A549 (cell line): ENCODE measurements at regions not wholly inside any gene's neighbourhood (a gene's known extent, or its start where the extent isn't known, plus 50 kb on each side); places are given as distances from the start of the nearest gene placed in this dataset.

Experiments used
- ATAC-seq, 2 experiments: fragments of 200-7000 bp in 1 of 2; fragments of >200 bp in 1 of 2; cut with Nextera tagmentation in 1 of 2; cut with Tn5 transposase in 1 of 2; 3 replicates each; pipeline versions ENCODE4 v1.8.0 to v1.9.1; 2018 to 2020; ENCODE audit warnings: mild to moderate bottlenecking in 1 of 2, moderate library complexity in 1 of 2
- CTCF ChIA-PET: fragments of 300-600 bp; sonication (Branson Sonifier 250); formaldehyde crosslinking; extraction: SDS; loops from one replicate; lab custom pipeline; 2021; ENCODE audit warnings: antibody characterized with exemption, inconsistent platforms; lab: Yijun Ruan, JAX
- POLR2A ChIA-PET: fragments of 350-600 bp; formaldehyde crosslinking; extraction: SDS; loops from one replicate; lab custom pipeline; 2021; ENCODE audit warnings: antibody characterized with exemption, inconsistent platforms; lab: Yijun Ruan, JAX
- DNase-seq, 2 experiments: peaks; one replicate each; pipeline versions ENCODE4 v3.0.0 to v3.0.0-alpha.2; 2011 to 2016; ENCODE audit warnings: low read depth in 1 of 2, low spot score in 1 of 2
- FAIRE-seq: peaks from 2 replicates; lab custom pipeline; 2011; peaks lifted over from hg19 to GRCh38; lab: Jason Lieb, UNC
- H3K27ac ChIP-seq, 2 experiments: fragments of >200 bp; sonication (Bioruptor Twin); formaldehyde crosslinking; 3 replicates each; pipeline ENCODE4 v1.5.1; 2016 to 2017
- H3K4me1 ChIP-seq: fragments of >200 bp; sonication (Bioruptor Twin); formaldehyde crosslinking; 3 replicates; pipeline ENCODE4 v1.6.1; 2016
- H3K4me2 ChIP-seq: fragments of >200 bp; sonication (Bioruptor Twin); formaldehyde crosslinking; 3 replicates; pipeline ENCODE4 v1.6.1; 2016
- H3K4me3 ChIP-seq: fragments of >200 bp; sonication (Bioruptor Twin); formaldehyde crosslinking; 3 replicates; pipeline ENCODE4 v1.5.1; 2016
- H3K9me3 ChIP-seq: fragments of >200 bp; sonication (Bioruptor Twin); formaldehyde crosslinking; 3 replicates; pipeline ENCODE4 v1.6.1; 2016
- CBX2 ChIP-seq: fragments of 200-600 bp; sonication (generic); IDR thresholded peaks from 2 replicates; pipeline ENCODE4 v1.6.1; 2016; ENCODE audit warnings: low read depth, mild to moderate bottlenecking, borderline replicate concordance
- CBX8 ChIP-seq: fragments of 200-600 bp; sonication (generic); IDR thresholded peaks from 2 replicates; pipeline ENCODE4 v1.6.1; 2016
- CEBPB ChIP-seq, 2 experiments: fragments of >200 bp in 1 of 2; sonication (Bioruptor Twin) in 1 of 2; formaldehyde crosslinking in 1 of 2; IDR thresholded peaks; 2 replicates each; pipeline ENCODE4 v1.6.1; 2012 to 2016
- CHD2 ChIP-seq: fragments of 150-350 bp; IDR thresholded peaks from 2 replicates; pipeline ENCODE4 v1.6.1; 2014; ENCODE audit warnings: low read length; ENCODE audit not compliant: partially characterized antibody
- EHF ChIP-seq: fragments of 250-450 bp; sonication (Bioruptor Pico); IDR thresholded peaks from 2 replicates; pipeline ENCODE4 v1.5.0; 2020; ENCODE audit warnings: mild to moderate bottlenecking
- EP300 ChIP-seq, 2 experiments: fragments of >200 bp; sonication (Bioruptor Twin); formaldehyde crosslinking; IDR thresholded peaks; 2 replicates in 1 of 2; 3 replicates in 1 of 2; pipeline ENCODE4 v1.6.1; 2016 to 2017
- ESRRA ChIP-seq: fragments of 150-350 bp; IDR thresholded peaks from 2 replicates; pipeline ENCODE4 v1.6.1; 2014; ENCODE audit warnings: mild to moderate bottlenecking, low read length, borderline replicate concordance
- FOSB ChIP-seq: fragments of 250-450 bp; sonication (Bioruptor Pico); IDR thresholded peaks from 2 replicates; pipeline ENCODE4 v1.5.0; 2020; ENCODE audit warnings: mild to moderate bottlenecking, moderate library complexity
- FOSL2 ChIP-seq, 2 experiments: fragments of 450-650 bp in 1 of 2; fragments of >200 bp in 1 of 2; sonication (Bioruptor Twin) in 1 of 2; formaldehyde crosslinking; IDR thresholded peaks; 2 replicates each; pipeline versions ENCODE4 v1.5.0 to v1.6.1; 2016 to 2020; ENCODE audit warnings: mild to moderate bottlenecking in 1 of 2, moderate library complexity in 1 of 2
- HOXB13 ChIP-seq: fragments of 250-450 bp; sonication (Bioruptor Pico); IDR thresholded peaks from 2 replicates; pipeline ENCODE4 v1.5.0; 2020; ENCODE audit warnings: low read depth, mild to moderate bottlenecking, moderate library complexity
- HOXB5 ChIP-seq: fragments of 250-450 bp; sonication (Bioruptor Pico); IDR thresholded peaks from 2 replicates; pipeline ENCODE4 v1.5.0; 2020; ENCODE audit warnings: mild to moderate bottlenecking, moderate library complexity
- JUNB ChIP-seq: fragments of >200 bp; sonication (Bioruptor Twin); formaldehyde crosslinking; IDR thresholded peaks from 2 replicates; pipeline ENCODE4 v1.6.1; 2016
- KDM1A ChIP-seq: fragments of 200-600 bp; sonication (generic); IDR thresholded peaks from 2 replicates; pipeline ENCODE4 v1.6.1; 2016; ENCODE audit warnings: low read depth, mild to moderate bottlenecking
- KDM5A ChIP-seq: fragments of 200-600 bp; sonication (generic); IDR thresholded peaks from 2 replicates; pipeline ENCODE4 v1.6.1; 2016; ENCODE audit warnings: antibody characterized with exemption, mild to moderate bottlenecking
- NFE2L2 ChIP-seq: fragments of 150-350 bp; conservative IDR thresholded peaks from 2 replicates; pipeline ENCODE4 v1.6.1; 2014; ENCODE audit warnings: low read length
- NR3C1 ChIP-seq: fragments of >200 bp; sonication (Bioruptor Twin); formaldehyde crosslinking; IDR thresholded peaks from 3 replicates; pipeline ENCODE4 v1.6.1; 2017
- PHF8 ChIP-seq: fragments of 200-600 bp; sonication (generic); IDR thresholded peaks from 2 replicates; pipeline ENCODE4 v1.6.1; 2016; ENCODE audit warnings: low read depth, mild to moderate bottlenecking, antibody characterized with exemption, moderate library complexity, borderline replicate concordance
- POLR2AphosphoS2 ChIP-seq: conservative IDR thresholded peaks from 2 replicates; pipeline ENCODE4 v1.6.1; 2012; ENCODE audit warnings: low read length, improper control_type of control experiment, inconsistent platforms
- RCOR1 ChIP-seq: fragments of 150-350 bp; IDR thresholded peaks from 2 replicates; pipeline ENCODE4 v1.6.1; 2014; ENCODE audit warnings: antibody characterized with exemption, low read length, low read depth
- RFX5 ChIP-seq: fragments of 450-650 bp; IDR thresholded peaks from 2 replicates; pipeline ENCODE4 v1.7.1; 2014; ENCODE audit warnings: antibody characterized with exemption, mild to moderate bottlenecking, moderate library complexity
- RNF2 ChIP-seq: fragments of 200-600 bp; sonication (generic); IDR thresholded peaks from 2 replicates; pipeline ENCODE4 v1.6.1; 2016; ENCODE audit warnings: low read depth, mild to moderate bottlenecking, antibody characterized with exemption, moderate library complexity, borderline replicate concordance
- SMC3 ChIP-seq: fragments of >200 bp; sonication (Bioruptor Twin); formaldehyde crosslinking; IDR thresholded peaks from 3 replicates; pipeline ENCODE4 v1.6.1; 2018; ENCODE audit warnings: inconsistent platforms
- SREBF2 ChIP-seq: fragments of 450-650 bp; IDR thresholded peaks from 2 replicates; pipeline ENCODE4 v1.6.1; 2014; ENCODE audit warnings: mild to moderate bottlenecking, moderate library complexity
- TFCP2L1 ChIP-seq: fragments of 250-450 bp; sonication (Bioruptor Pico); IDR thresholded peaks from 2 replicates; pipeline ENCODE4 v1.5.0; 2021; ENCODE audit warnings: mild to moderate bottlenecking
- ZC3H11A ChIP-seq: fragments of 450-650 bp; IDR thresholded peaks from 2 replicates; pipeline ENCODE4 v1.6.1; 2014; ENCODE audit warnings: antibody characterized with exemption, mild to moderate bottlenecking
- ZSCAN20 ChIP-seq: fragments of 250-450 bp; sonication (Bioruptor Pico); IDR thresholded peaks from 2 replicates; pipeline ENCODE4 v1.8.0; 2022; ENCODE audit warnings: mild to moderate bottlenecking, moderate library complexity
- WGBS: methylation state at CpG from one replicate; pipeline ENCODE4 v1.1.6; 2017; ENCODE audit errors: missing lambda C conversion rate; 5-methylcytosine and 5-hydroxymethylcytosine counted together
- TF ChIP-seq, protein P1 (sequence below): IDR thresholded peaks from 2 replicates; pipeline ENCODE4 v1.6.1; 2012; ENCODE audit warnings: low read depth, borderline replicate concordance
- TF ChIP-seq, protein P2 (sequence below): fragments of 250-450 bp; sonication (Bioruptor Pico); IDR thresholded peaks from 2 replicates; pipeline ENCODE4 v1.5.0; 2020; ENCODE audit warnings: low read depth, mild to moderate bottlenecking, moderate library complexity
- TF ChIP-seq, protein P3 (sequence below): fragments of >200 bp; sonication (Bioruptor Twin); formaldehyde crosslinking; IDR thresholded peaks from 3 replicates; pipeline ENCODE4 v1.5.1; 2016

DNA sequence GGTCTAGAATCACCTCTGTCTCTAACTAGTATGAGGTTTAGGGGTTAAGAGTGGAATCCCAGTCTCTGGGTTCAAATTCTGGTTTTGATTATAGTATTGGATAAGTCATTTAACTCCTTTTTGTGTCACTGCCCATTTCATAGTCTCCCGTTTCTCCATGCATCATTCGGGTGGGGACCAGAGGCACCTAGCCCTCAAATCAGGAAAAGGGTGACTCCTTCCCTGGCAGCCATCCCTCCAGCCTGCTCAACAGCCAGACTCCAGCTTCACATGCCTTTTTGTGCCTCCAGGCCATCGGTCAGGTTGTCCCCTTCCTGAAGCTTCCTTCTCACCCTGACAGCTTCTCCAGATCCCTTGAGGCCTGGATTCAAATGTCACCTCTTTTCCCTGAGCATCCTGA lies 139.8 kb downstream of the DHX35 start:
- CTCF ChIA-PET: interaction anchor here (2.7 kb wide), 1 partner anchor 10 kb away, joined by 13 read pairs; no protein-coding TSS in a partner anchor
- DNase-seq: no peak
- no peak for FAIRE-seq
- H3K4me1 ChIP-seq: no peaks in the 10 kb centered on the region
- no peak overlapping the region for H3K4me3 ChIP-seq
- no peaks in the 10 kb centered on the region; the same call in 2 of the 3 replicates for H3K9me3 ChIP-seq
- no peak overlapping the region for H3K27ac ChIP-seq
- no peak for TF ChIP-seq CBX2
- no peak for TF ChIP-seq FOSB
- TF ChIP-seq ZC3H11A: no peak
- TF ChIP-seq CHD2: no peak
- TF ChIP-seq, protein P1, sequence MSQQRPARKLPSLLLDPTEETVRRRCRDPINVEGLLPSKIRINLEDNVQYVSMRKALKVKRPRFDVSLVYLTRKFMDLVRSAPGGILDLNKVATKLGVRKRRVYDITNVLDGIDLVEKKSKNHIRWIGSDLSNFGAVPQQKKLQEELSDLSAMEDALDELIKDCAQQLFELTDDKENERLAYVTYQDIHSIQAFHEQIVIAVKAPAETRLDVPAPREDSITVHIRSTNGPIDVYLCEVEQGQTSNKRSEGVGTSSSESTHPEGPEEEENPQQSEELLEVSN: no peak
- no peak for TF ChIP-seq RFX5
- no peak for TF ChIP-seq ZSCAN20
- TF ChIP-seq HOXB5: no peak
- no peak for TF ChIP-seq RNF2
- TF ChIP-seq ESRRA: no peak
- no peak for TF ChIP-seq CBX8
- no peak for TF ChIP-seq EHF (CRISPR knock-in tag)
- TF ChIP-seq PHF8: no peak
- no peak for TF ChIP-seq FOSL2 (IDR thresholded peaks at IDR 0.05)
- no peak for TF ChIP-seq FOSL2 (CRISPR knock-in tag; IDR thresholded peaks at IDR 0.05)
- no peak for TF ChIP-seq CEBPB (IDR thresholded peaks at IDR 0.05)
- no peak for TF ChIP-seq KDM1A
- TF ChIP-seq HOXB13 (CRISPR knock-in tag): no peak
- TF ChIP-seq EP300 (IDR thresholded peaks at IDR 0.05): no peak
- no peak for TF ChIP-seq SMC3
- TF ChIP-seq SREBF2: no peak
- no peak for ATAC-seq
- no peak overlapping the region for H3K4me2 ChIP-seq
- POLR2A ChIA-PET: no interaction called here
- 23% methylated on average over 3 of the region's 3 CpGs for WGBS

DNA sequence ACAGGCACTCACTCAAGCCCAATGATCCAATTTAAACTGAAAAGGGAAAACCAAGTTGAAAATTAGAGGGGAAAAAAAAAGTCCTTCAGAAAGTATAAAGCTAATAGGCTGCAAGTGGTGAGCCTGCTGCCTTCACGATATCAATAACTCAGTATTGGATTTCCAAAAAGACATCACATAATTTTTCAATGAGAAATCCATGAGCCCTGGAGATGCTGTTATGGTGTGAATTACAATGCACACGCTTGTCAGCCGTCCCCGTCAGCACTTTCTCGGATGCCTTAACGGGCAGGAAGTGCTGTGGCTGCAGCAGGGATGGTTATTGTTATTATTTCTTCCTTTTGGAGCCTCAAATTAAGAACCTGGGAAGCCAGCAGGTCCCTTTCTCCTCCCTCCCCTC lies 138.5 kb downstream of the DHX35 start:
- TF ChIP-seq JUNB: no peak
- TF ChIP-seq, protein P2, sequence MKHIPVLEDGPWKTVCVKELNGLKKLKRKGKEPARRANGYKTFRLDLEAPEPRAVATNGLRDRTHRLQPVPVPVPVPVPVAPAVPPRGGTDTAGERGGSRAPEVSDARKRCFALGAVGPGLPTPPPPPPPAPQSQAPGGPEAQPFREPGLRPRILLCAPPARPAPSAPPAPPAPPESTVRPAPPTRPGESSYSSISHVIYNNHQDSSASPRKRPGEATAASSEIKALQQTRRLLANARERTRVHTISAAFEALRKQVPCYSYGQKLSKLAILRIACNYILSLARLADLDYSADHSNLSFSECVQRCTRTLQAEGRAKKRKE (CRISPR knock-in tag): no peak
- no peak for TF ChIP-seq NFE2L2
- no peak for TF ChIP-seq KDM5A
- TF ChIP-seq RCOR1: no peak
- TF ChIP-seq POLR2AphosphoS2: no peak
- TF ChIP-seq CHD2: no peak
- no peak for TF ChIP-seq HOXB13 (CRISPR knock-in tag)
- no peak for TF ChIP-seq SREBF2
- no peak for TF ChIP-seq HOXB5
- no peak for TF ChIP-seq EP300 (IDR thresholded peaks at IDR 0.05)
- TF ChIP-seq, protein P3, sequence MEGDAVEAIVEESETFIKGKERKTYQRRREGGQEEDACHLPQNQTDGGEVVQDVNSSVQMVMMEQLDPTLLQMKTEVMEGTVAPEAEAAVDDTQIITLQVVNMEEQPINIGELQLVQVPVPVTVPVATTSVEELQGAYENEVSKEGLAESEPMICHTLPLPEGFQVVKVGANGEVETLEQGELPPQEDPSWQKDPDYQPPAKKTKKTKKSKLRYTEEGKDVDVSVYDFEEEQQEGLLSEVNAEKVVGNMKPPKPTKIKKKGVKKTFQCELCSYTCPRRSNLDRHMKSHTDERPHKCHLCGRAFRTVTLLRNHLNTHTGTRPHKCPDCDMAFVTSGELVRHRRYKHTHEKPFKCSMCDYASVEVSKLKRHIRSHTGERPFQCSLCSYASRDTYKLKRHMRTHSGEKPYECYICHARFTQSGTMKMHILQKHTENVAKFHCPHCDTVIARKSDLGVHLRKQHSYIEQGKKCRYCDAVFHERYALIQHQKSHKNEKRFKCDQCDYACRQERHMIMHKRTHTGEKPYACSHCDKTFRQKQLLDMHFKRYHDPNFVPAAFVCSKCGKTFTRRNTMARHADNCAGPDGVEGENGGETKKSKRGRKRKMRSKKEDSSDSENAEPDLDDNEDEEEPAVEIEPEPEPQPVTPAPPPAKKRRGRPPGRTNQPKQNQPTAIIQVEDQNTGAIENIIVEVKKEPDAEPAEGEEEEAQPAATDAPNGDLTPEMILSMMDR: no peak
- TF ChIP-seq FOSL2 (IDR thresholded peaks at IDR 0.05): no peak
- no peak for TF ChIP-seq FOSL2 (CRISPR knock-in tag; IDR thresholded peaks at IDR 0.05)
- no peak for TF ChIP-seq ZC3H11A
- no peak for TF ChIP-seq NR3C1
- no peak for TF ChIP-seq TFCP2L1
- 14% methylated on average over 6 of the region's 6 CpGs for WGBS
- Histone ChIP-seq H3K4me2 (no peak overlapping the region), H3K4me3 (no peak overlapping the region), H3K9me3 (no peaks in the 10 kb centered on the region; the same call in 2 of the 3 replicates), H3K4me1 (no peaks in the 10 kb centered on the region), H3K27ac (no peak overlapping the region)
- ChIA-PET POLR2A (no interaction called here), CTCF (interaction anchor here (0.6 to 0.8 kb wide), 2 partner anchors 20 to 52 kb away, joined by 3 read pairs; no protein-coding TSS in a partner anchor)
- FAIRE-seq: no peak
- ATAC-seq: no peak
- no peak for DNase-seq
